SK-N-SH treated with all-trans-retinoic acid at 6 μM for 48 hours (cell line): ENCODE measurements at regions not wholly inside any gene's neighbourhood (a gene's known extent, or its start where the extent isn't known, plus 50 kb on each side); places are given as distances from the start of the nearest gene placed in this dataset.

Experiments used
- ARNTL ChIP-seq: fragments of 450-650 bp; formaldehyde crosslinking; IDR thresholded peaks from 2 replicates; pipeline ENCODE4 v1.5.0; 2020; ENCODE audit warnings: low read depth, mild to moderate bottlenecking, moderate library complexity, borderline replicate concordance
- BACH2 ChIP-seq: fragments of 250-450 bp; sonication (Bioruptor Pico); IDR thresholded peaks from 2 replicates; pipeline ENCODE4 v1.9.0; 2021; ENCODE audit warnings: mild to moderate bottlenecking, borderline replicate concordance
- ESRRG ChIP-seq: fragments of 250-450 bp; sonication (Bioruptor Pico); IDR thresholded peaks from 2 replicates; pipeline ENCODE4 v1.6.1; 2021; ENCODE audit warnings: mild to moderate bottlenecking
- ZNF70 ChIP-seq: fragments of 450-650 bp; formaldehyde crosslinking; IDR thresholded peaks from 2 replicates; pipeline ENCODE4 v1.5.0; 2020; ENCODE audit warnings: mild to moderate bottlenecking, moderate library complexity
- TF ChIP-seq, protein P1 (sequence below): fragments of 250-450 bp; sonication (Bioruptor Pico); IDR thresholded peaks from 2 replicates; pipeline ENCODE4 v1.8.0; 2020; ENCODE audit warnings: mild to moderate bottlenecking, moderate library complexity, borderline replicate concordance

DNA sequence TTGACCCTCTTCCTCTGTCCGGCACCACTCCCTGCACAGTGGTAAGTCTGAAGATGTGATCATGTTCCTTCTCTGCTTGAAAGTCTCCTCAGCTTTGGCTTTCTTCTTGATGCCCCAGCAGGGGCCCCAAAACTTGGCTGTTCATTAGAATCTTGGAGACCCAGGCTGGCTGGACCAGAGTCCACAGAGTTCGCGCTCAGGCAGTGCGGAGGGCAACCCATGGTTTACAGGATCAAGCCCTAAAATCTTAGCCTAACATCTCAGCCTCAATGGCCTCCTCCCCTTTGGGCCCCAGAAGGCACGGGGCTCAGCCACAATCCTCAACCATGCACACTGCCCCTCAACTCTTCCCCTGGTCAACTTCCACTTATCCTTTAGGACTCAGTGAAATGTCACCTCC, 72.9 kb upstream of the GTSF1L start:
- TF ChIP-seq ZNF70 (CRISPR knock-in tag) (no peak), ARNTL (CRISPR knock-in tag) (no peak), ESRRG (CRISPR knock-in tag) (no peak), BACH2 (CRISPR knock-in tag) (no peak)
- TF ChIP-seq, protein P1, sequence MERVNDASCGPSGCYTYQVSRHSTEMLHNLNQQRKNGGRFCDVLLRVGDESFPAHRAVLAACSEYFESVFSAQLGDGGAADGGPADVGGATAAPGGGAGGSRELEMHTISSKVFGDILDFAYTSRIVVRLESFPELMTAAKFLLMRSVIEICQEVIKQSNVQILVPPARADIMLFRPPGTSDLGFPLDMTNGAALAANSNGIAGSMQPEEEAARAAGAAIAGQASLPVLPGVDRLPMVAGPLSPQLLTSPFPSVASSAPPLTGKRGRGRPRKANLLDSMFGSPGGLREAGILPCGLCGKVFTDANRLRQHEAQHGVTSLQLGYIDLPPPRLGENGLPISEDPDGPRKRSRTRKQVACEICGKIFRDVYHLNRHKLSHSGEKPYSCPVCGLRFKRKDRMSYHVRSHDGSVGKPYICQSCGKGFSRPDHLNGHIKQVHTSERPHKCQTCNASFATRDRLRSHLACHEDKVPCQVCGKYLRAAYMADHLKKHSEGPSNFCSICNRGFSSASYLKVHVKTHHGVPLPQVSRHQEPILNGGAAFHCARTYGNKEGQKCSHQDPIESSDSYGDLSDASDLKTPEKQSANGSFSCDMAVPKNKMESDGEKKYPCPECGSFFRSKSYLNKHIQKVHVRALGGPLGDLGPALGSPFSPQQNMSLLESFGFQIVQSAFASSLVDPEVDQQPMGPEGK (CRISPR knock-in tag): no peak
